Calu3 (cell line): ENCODE measurements at regions not wholly inside any gene's neighbourhood (a gene's known extent, or its start where the extent isn't known, plus 50 kb on each side); places are given as distances from the start of the nearest gene placed in this dataset.

Source experiments
- BruUV-seq: library from RNA; stranded (reverse); fragments of 400-500 nt; replicated peaks from 2 replicates; lab custom pipeline; 2021; lab: Mats Ljungman, UMichigan
- CTCF ChIA-PET: fragments of 300-600 bp; sonication (Branson Sonifier 250); formaldehyde crosslinking; loops from one replicate; lab custom pipeline; 2022; ENCODE audit warnings: antibody characterized with exemption; lab: Charles Lee
- DNase-seq: peaks from one replicate; pipeline ENCODE4 v3.0.0; 2022
- H3K27ac Mint-ChIP-seq: one replicate; pipeline ENCODE4 v1.8.0; 2022; ENCODE audit warnings: mixed read lengths; ENCODE audit not compliant: unreplicated experiment
- H3K27me3 Mint-ChIP-seq: one replicate; pipeline ENCODE4 v1.8.0; 2022; ENCODE audit warnings: mixed read lengths; ENCODE audit not compliant: unreplicated experiment
- H3K36me3 Mint-ChIP-seq: one replicate; pipeline ENCODE4 v1.8.0; 2022; ENCODE audit warnings: mild to moderate bottlenecking, moderate library complexity, mixed read lengths; ENCODE audit not compliant: insufficient read depth, unreplicated experiment
- H3K4me1 Mint-ChIP-seq: one replicate; pipeline ENCODE4 v1.8.0; 2022; ENCODE audit warnings: mild to moderate bottlenecking, low read depth, mixed read lengths; ENCODE audit not compliant: unreplicated experiment
- H3K4me3 Mint-ChIP-seq: one replicate; pipeline ENCODE4 v1.8.0; 2022; ENCODE audit warnings: mild to moderate bottlenecking, low read depth, moderate library complexity, mixed read lengths; ENCODE audit not compliant: unreplicated experiment
- H3K9me3 Mint-ChIP-seq: one replicate; pipeline ENCODE4 v1.8.0; 2022; ENCODE audit warnings: low read depth, mixed read lengths; ENCODE audit not compliant: unreplicated experiment
- intact Hi-C: fragments of 100-400 bp; cut with micrococcal nuclease; formaldehyde crosslinking; loops from one replicate; pipeline ENCODE4 v1.10.0; 2022; ENCODE audit not compliant: unreplicated experiment
- TF ChIP-seq, protein P1 (sequence below): fragments of 200-600 bp; IDR thresholded peaks from one replicate; pipeline ENCODE4 v1.8.0; 2022; ENCODE audit warnings: antibody characterized with exemption; ENCODE audit not compliant: unreplicated experiment

DNA sequence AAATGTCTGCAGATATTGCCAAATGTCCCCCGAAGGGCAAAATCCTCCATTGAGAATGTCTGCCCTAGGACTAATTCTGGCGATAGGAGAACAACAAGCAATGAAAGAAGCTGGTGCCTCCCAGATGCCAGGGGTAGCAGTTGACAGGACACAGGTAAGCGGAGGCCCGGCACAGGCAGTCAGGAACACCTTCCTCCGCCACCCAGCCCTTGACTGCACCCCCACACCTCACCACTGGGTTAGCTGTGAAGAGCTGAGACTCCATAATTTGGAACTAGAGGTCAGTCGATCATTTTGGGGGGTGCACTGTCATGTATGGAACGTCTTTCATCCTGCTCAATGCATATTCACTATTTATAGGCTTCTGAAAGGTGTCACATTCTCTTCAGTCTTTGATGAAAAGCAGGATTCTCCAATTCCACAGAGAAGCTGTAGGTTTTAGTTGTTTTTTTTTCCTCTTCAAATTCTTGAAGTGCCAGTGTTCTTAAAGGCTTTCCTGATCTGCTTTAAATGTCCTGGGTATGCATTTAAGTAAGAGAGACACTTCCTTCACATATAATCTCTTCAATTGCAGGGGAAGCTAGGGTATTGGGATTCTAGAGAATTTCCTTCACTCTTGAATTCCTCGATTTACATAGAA is 111.6 kb upstream of the ZFP42 start:
- no peak for DNase-seq
- Mint-ChIP-seq H3K27me3 (no peaks in the 10 kb centered on the region), H3K36me3 (no peaks in the 10 kb centered on the region), H3K9me3 (no peaks in the 10 kb centered on the region), H3K4me3 (no peak overlapping the region), H3K4me1 (no peaks in the 10 kb centered on the region), H3K27ac (no peak overlapping the region)
- TF ChIP-seq, protein P1, sequence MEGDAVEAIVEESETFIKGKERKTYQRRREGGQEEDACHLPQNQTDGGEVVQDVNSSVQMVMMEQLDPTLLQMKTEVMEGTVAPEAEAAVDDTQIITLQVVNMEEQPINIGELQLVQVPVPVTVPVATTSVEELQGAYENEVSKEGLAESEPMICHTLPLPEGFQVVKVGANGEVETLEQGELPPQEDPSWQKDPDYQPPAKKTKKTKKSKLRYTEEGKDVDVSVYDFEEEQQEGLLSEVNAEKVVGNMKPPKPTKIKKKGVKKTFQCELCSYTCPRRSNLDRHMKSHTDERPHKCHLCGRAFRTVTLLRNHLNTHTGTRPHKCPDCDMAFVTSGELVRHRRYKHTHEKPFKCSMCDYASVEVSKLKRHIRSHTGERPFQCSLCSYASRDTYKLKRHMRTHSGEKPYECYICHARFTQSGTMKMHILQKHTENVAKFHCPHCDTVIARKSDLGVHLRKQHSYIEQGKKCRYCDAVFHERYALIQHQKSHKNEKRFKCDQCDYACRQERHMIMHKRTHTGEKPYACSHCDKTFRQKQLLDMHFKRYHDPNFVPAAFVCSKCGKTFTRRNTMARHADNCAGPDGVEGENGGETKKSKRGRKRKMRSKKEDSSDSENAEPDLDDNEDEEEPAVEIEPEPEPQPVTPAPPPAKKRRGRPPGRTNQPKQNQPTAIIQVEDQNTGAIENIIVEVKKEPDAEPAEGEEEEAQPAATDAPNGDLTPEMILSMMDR = no peak
- intact Hi-C loops = no loop called here
- CTCF ChIA-PET = no interaction called here
- BruUV-seq = no TSS peak

DNA sequence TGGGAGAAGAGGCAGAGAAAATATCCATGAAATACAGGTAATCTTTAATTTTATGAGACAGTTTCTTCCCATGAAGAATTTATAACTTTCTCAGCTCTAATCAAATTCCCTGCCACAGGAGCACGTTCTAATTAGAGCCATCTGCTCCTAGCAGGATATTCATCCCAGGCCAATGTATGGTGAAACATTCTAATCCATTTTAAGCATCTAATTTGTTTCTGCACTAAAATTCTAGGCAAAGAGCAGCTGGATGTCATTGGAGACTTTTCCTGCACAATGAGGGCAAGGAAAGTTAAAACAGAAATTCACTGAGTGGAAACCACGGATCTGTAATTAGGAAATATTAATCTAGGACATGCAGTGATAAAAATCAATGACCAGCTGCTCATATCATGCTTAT is 107.7 kb upstream of the ZFP42 start:
- Mint-ChIP-seq H3K9me3 (no peaks in the 10 kb centered on the region), H3K27me3 (no peaks in the 10 kb centered on the region), H3K4me3 (no peak overlapping the region), H3K27ac (no peak overlapping the region), H3K4me1 (no peaks in the 10 kb centered on the region), H3K36me3 (no peaks in the 10 kb centered on the region)
- no TSS peak for BruUV-seq
- CTCF ChIA-PET = no interaction called here
- no peak for DNase-seq
- intact Hi-C loops = no loop called here
- TF ChIP-seq, protein P1 = no peak

DNA sequence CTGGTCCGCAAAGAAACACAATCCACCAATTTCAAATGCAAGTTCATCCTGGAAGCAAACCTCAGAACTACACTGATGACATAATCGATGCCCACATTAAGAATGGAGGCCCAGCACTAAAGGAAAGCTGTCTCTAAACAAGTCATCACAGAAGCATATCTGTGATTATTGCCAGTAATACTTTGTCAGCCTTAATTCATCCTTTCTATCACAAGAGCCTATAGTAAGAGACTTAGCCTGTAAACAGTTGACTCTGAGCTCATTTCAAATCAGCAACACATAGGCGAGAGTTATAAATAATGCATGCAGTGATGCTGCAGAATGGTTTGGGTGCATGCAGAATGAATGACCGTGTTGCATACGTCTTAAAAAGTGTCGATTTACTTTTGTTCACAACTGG is 105.9 kb upstream of the ZFP42 start:
- no peaks in the 10 kb centered on the region for H3K36me3 Mint-ChIP-seq
- CTCF ChIA-PET = interaction anchor here (0.6 kb wide), 2 partner anchors 36 to 196 kb away, joined by 3 read pairs; no protein-coding TSS in a partner anchor
- H3K27ac Mint-ChIP-seq = no peak overlapping the region
- no TSS peak for BruUV-seq
- H3K9me3 Mint-ChIP-seq = peaks cover 4% of the 10 kb centered on the region
- TF ChIP-seq, protein P1 = no peak
- no peak overlapping the region for H3K4me3 Mint-ChIP-seq
- no peak for DNase-seq
- intact Hi-C loops = no loop called here
- H3K27me3 Mint-ChIP-seq = no peaks in the 10 kb centered on the region
- H3K4me1 Mint-ChIP-seq = no peaks in the 10 kb centered on the region

DNA sequence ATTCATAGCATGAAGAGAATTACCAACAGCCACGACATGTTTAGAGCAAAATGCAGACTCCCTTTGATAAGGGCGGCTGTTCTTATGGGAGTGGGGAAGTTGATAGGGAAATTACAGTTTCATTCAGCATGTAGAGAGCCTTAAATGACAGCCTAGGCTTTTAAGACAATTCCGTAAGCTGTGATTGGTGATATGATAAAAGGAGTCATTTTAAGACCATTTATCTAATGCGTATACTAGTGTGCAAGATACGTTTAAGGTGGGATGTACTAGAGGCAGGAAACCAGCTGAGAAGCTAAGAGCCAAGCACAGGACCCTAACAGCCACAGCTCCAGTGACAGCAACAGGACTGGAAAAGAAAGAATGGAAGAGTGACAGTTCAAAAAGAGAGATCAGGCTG is 102.2 kb upstream of the ZFP42 start:
- Mint-ChIP-seq H3K36me3 (no peaks in the 10 kb centered on the region), H3K4me1 (no peaks in the 10 kb centered on the region), H3K4me3 (no peak overlapping the region), H3K9me3 (peaks cover 4% of the 10 kb centered on the region), H3K27me3 (no peaks in the 10 kb centered on the region), H3K27ac (no peak overlapping the region)
- intact Hi-C loops = no loop called here
- TF ChIP-seq, protein P1 = no peak
- CTCF ChIA-PET = no interaction called here
- no peak for DNase-seq
- no TSS peak for BruUV-seq
